GM18519 (cell line): ENCODE measurements at regions not wholly inside any gene's neighbourhood (a gene's known extent, or its start where the extent isn't known, plus 50 kb on each side); places are given as distances from the start of the nearest gene placed in this dataset.

Experiments used
- ATAC-seq: cut with Tn5 transposase; IDR thresholded peaks from one replicate; pipeline ENCODE4 v1.9.1; 2021; ENCODE audit warnings: mild to moderate bottlenecking, moderate library complexity; ENCODE audit not compliant: unreplicated experiment, low FRiP score

DNA sequence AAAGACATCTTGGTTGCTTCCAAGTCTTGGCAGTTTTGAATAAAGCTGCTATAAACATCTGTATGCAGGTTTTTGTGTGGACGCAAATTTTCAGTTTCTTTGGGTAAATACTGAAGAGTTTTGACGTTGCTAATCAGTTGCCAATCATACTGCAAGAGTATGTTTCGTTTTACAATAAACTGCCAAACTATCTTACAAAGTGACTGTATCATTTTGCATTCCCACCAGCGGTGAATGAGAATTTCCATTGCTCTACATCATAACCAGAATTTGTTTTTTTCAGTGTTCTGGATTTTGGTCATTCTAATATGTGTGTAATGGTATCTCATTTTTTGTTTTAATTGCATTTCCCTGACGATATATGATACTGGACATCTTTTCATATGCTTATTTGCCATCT, 190.8 kb upstream of the PARP11 start:
- no peak for ATAC-seq

DNA sequence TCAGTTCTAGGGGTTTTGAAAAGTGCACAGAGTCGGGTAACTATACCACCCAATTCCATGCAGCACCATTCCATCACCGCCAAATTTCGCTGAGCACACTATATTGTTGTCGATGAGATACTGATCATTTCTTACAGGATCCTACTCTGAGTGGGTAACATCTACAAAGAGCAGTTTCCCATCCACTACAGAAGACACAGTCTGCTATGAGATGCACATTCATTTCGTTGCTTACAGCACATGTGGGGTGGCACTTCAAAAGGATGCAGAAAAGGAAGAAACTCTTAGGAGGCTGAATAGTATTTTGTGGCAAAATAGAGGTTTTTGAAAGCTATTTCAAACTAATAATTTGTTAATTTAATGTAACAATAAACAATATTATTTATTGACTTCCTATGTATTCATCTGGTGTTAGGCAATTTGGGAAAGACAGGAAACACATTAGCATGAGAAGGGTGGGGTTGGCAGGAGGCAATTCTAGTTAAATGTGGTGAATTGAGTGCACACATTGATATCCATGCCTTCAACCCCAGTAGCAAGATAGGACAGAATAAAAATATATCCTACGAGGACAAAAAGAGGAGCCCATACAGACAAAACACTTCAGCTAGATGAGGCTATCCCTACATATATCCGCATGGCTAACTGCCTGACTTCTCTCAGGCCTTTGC, 186.8 kb upstream of the PARP11 start:
- no peak for ATAC-seq

DNA sequence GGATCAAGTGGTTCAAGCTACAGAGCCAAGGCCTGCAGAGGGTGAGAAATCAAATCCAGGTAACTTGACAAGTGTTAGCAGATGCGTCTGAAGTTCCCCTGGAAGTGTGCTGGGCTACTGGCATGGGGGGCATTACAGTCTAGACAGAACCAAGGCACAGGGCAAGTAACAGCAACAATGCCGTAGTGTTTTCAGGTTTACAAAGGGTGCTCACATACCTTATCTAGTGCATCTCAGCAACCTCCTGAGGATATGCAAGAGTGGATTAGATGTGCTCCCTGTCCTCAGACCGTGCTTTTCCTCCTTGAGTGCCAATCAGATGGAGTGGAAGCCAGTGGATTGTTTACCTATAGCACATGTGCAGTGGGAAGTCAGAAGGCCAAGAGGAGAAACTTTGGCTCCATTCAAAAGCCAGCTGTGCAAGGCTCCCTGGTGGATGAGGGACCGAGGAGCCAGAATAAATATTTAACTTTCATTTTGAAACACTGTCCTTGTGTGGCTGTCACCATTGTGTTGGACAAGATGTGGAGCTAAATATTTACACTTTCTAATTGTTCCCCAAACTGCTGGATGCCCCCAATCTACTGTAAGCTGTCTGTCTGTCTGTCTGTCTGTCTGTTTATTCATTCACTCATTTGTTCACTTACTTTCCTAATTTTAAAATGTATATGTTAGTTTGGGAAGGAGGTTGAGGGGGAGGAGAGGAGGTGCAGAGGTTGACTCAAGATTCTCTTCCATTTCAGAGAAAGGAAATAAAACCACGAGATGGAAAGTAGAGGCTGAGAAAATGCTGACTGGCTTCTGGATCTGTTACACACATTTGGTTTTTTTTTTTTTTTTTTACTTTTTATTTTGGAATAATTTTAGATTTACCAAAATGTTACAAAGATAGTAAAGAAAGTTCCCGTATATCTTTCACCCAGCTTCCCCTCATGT, 184.0 kb upstream of the PARP11 start:
- no peak for ATAC-seq

DNA sequence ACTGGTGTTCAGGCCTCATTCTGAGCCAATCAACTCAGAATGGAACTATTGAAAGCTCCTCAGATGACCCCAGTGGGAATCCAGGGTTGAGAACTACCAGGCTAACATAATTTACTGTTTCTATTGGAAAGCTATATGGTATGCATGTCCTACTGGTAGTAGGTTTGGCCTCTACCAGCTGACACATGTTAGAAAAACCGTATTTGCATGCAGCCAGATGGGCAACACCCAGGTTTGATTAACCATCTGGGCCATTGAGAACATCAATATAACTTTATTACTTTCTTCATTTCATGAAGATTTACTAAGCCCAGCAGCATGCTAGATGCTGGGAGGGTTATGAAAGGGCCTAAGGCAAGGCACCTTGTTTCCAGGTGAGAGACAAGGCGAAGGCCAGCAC, 181.4 kb upstream of the PARP11 start:
- no peak for ATAC-seq

DNA sequence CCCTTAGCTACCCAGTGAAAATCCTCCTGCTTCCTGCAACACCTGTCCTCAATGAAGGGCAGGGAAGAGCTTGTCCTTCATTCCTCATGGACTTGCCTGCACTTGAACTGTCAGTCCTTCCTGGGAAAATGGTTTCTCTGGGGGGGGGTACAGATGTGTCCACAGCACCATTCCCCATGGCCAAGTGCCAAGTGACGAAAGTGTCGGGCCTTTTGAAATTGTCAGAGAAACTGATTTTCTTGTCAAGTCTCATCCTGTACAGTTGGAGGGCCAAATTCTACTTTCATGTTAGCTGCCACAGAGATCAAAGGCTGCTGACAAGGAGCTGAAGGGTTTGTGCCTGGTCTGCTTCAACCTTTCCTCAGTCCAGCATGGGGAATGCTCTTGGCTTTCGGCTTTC, 179.5 kb upstream of the PARP11 start:
- no peak for ATAC-seq

DNA sequence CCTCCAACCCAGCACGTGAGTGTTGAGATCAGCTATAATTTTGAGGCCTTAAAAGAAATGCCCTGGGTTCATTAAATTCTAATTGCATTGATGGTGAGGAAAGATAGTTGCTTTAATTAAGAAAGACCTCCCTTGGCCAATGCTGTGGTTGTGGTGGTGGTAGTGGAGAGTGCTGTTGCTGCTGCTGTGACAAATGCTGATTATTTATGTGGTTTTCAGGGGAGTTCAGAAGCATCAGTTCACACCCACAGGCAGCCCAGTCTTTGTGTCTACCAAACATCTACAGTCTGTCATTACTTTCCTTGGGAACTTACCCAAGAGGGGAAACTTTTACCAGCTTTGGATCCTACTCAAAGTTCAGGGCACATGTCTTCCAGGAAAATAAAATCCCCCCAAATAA, 178.4 kb upstream of the PARP11 start:
- ATAC-seq = no peak

DNA sequence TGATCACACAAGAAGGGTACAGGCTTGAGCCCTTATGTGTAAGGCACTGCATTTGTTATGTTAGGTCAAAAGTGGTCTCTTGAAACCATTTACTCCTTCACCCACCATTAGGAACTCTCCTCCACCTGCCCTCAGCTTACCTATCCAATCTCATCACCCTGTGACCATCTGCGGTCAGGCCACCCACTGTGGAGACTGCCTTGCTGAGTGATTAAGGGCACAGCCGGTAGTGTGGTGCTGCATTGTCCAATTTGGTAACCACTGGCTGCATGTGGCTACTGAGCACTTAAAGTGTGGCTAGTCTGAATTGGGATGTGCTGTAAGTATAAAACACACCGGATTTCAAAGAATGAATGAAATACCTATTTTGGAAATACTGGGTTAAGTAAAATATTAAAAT, 177.1 kb upstream of the PARP11 start:
- ATAC-seq = no peak

DNA sequence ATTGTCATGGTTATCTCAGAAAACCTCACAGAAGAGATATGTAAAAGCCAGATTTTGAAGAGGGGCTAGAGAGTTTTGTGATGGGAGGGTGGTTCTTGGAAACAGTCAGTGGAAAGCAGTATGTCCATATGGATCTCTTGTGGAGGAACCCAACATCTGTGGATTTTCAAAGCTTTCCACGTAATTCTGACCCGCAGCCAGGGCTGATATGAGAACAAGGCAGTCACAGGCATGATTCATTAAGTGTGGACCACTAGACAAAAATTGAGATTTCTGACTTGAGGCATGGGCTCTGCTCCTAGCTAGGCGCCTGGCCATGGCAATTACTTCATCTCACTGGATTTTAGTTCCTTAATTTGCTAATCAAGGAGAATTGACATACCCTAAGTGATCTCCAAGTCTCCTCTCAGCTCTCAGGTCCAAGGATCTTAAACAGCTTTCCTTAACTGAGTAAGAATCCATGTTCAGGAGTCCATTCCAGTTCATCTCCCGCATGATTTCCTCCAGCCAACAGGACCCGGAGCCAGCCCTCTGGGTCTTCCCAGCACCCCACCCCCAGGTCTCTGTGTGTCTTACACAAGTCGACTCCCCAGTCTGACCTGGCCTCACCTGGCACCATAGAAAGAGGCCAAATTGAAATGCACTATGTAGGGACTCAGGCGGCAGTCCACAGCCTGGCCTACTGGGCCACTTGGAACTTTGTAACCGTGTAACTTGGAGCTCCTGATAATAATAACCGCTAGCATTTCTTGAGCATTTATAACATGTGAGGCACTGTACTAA, 176.3 kb upstream of the PARP11 start:
- ATAC-seq = no peak

DNA sequence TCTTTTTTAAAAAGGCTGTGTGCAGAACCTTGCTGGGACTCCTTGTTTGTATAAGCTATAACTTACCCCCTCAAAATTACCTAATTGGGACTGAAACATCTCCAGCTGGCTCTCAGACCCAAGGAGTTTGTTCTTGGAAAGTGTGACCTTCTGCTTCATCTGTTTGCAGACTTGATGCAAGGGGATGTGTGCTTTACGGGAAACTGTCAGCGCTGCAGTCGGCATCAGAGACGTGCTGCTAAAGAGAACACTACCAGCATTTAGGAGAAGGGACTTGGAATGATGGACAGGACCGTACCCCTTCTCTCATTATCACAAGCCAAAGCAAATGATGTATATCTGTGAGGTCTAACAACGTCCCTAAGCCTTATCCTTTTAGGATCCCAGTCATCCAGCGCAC, 174.2 kb upstream of the PARP11 start:
- no peak for ATAC-seq

DNA sequence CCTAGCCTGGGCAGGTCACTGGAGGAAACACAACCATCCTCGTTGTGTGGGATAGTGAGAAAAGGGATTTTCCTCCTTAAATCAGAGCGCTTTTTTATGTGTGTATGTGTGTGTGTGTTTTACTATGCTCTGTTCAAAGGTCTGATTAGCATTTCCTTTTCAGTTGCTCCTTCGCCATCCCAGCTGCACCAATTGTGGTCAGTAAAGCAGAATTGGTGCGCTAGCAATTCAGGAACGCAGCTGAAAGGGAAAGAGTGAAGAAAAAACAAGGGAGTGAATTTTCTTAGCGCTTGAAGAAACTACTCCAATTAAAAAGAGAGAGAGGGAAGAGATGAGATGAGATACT, 173.3 kb upstream of the PARP11 start:
- no peak for ATAC-seq

DNA sequence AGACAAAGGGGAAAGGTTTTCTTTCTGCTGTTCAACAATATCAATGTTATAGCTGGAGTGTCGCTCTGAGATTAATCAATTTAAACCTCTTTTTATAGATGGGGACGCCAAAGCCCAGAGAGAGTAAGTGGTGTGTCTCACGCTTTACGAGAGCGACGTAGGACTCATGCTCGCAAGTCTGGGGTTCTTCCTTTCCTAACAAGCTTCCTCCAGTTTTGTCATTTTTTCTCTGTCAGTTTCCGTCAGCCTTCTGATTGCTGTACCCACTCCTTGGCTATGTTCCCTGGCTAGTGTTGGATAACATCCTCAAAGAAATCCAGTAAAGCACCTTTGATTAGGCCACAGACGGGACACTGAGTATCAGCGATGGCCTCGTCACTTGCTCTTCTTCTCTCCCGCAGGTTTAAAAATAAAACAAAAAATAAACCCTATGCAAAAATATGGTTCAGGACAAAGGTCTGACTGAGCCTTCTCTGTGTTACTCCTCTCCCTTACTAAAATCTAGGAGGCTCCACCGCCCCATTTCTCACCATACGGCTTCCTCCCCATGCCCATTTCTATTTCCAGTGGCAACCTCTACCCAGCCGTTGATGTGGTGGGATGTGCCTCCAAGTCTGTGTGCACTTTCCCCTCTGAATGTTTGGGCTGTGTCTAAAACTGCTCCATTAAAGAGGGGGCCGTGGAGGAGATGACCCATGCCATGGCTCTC, 172.7 kb upstream of the PARP11 start:
- no peak for ATAC-seq

DNA sequence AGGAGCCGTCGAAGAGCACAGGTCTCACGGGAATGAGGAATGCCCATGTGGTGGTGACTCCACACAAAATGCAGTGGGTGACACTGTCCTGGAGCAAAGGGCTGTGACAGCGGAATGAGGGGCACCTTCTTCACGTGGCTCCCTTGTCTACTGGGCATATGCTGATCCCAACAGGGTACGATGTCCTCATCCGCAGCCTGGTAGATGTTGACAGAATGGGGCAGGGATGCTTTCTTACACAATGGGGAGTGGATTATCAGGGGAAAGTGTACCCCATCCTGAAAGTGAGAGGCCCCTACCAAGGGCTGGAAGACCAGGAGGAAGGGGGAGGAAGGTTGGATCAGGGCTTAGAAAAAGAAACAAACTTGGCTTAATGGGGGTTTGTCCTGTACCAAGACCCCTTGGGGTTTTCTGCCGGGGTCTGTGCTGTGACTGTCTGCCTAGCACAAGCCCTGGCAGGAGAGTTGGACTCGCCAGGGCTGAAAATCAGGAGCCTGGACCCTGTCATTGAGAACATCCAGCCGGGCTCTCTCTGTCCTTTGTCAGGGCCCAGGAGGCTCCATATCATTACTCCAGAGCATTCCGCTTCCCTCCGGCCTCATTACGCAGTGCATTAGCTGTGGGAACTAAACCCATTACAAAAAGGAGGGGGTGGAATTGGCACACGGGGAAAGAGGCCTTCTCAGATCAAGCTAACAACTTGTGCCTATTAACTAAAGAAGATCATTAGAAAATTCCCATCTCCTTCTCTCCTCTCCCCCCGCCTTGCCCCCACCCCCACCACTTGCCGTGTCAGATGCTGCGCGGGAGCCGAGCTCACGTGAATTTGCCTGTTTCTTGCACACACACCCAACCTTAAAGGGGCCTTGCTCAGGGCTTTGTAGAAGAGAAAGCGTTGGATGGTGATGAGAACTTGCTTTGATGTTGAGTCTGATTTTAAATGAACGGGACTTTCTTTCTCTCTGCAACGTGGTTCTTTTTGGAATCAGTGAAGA, 171.8 kb upstream of the PARP11 start:
- ATAC-seq = no peak

DNA sequence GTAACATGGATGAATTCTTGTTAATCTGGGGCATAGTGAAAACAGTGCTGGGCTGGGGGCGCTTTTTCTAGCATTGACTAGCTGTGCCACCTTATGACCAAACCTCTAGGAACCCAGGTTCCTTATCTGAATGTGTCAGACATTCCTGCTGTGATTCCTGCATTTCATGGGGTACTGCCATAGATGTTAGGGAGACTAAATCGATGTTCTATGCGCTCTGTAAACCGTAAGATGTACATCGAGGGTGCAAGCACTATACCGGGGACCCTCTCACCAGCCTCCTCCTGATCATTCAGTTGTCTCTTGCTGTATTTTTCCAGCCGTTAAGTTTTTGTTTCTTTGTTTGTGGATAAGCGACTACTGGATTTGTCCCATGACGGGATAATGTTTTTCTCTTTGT, 170.9 kb upstream of the PARP11 start:
- ATAC-seq = no peak

DNA sequence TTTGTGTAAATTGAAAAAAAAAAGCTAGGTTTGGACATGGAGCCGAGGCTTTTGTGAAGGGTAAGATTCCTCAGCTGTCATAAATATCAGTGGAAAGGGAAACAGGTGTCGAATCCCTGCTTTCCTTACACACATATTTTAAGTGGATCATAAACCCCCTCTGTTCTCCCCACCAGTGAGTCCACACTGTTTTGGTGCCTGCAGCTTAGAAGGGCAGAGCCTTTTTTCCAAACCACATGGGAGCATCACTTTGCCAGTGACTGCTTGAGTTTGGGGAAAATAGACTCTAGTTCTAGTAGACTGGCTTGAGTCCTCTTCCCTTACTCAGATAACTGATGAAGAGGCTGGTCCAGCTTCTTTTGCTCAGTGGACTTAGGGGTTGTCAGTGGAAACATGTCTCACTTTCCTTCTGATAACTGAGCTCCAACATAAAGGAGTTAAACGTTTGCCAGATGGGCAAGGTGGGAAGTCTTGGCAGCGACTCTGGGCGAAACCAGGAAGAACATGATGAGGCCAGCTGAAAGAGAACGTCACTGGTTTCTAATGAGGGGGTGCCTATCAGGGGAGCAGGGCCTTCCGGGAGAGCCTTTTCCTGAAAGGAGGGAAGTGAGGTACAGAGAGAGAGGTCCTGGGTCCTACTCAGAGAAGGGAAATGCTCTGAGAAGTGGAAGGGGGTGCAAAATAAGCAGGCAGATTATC, 168.1 kb upstream of the PARP11 start:
- ATAC-seq = no peak

DNA sequence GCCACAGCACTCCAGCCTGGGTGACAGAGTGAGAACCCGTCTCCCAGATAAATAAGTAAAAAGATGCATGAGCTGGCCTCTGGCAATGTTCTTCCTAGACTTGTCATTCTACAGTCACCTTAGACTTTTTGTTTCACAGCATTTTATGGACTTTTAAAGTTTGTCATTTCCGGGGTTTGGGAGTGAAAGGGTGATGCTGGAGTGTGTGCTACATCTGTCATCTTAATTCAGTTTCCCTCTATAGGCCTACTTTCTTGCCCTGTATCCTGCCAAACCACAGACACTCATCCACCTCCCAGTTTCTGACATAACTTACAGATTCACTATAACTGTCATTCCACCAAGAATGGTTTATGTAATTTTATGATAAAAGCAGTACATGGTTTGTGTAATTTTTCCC, 166.7 kb upstream of the PARP11 start:
- ATAC-seq = no peak

DNA sequence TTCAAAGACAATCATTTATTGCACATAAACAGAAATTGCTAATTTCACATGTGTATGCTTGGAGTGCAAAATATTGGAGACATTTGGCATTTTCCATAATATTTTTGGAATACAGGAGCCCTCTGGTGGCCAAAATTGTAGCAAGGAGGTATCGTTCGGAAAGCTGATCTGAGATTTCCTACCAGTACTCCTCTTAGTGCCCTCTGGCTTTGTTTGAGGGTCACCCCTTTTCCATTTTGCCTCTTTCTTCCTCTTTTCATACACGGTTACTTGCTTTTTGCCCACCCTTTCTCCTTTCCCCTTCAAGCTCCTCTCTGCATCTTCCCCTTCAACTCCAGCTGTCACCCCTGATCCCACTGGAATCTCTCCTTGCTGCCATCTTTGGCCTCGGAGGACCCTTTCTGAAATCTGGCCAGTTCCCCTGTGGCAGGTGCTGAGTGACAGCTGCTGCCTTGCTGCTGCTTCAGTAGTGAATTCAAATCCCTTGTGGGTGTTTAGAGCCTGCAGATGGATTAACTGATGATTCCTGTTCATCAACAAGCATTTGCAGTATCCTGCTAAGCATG, 164.6 kb upstream of the PARP11 start:
- ATAC-seq = no peak

DNA sequence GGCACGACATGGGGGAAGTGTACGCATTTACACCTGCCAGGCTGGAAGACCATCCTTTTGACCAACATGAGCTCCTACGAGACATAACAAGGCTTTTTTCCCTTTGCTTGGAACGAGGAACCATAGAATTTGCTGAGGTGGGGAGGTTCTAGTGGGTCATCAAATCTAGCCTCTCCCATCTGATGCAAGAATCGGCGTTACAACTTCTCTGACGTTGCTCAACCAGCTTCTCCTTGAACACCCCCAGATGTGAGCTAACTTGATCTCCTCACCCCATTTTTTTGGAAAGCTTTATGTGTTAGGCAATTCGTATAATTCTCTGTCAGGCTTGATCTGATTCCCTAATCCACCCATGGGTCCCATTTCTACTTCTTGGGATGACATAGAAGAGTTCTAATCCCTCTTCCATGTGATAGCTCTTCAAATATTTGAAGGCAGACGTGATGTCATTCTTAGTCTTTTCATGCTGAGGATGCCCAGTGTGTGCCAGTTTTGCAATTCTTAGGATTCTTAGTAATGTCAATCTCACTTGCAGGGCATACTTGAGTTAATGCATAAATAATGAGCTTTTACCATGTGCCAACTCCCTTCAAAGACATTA, 163.6 kb upstream of the PARP11 start:
- ATAC-seq = no peak

DNA sequence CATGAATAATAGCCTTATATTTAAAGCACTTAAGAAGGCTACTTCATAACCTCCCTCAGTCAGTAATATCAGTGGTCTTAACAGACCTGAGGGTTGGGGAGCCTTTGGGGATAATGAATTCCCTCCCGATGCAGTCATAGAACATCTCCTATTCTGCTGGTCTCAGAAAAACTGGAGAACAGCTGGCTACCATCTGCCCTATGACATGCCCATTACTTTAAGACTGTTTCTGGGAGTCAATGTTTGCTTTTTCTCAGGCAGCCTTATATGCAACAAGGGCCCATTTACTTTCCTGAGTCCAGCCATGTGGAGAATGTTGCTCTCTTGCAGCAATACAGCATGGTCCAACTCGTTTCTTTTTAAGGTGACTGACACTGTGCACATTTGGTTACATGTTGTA, 161.7 kb upstream of the PARP11 start:
- ATAC-seq = no peak
